ENCODE measurements at regions not wholly inside any gene's neighbourhood (a gene's known extent, or its start where the extent isn't known, plus 50 kb on each side); places are given as distances from the start of the nearest gene placed in this dataset.

- TF ChIP-seq POLR2A (IDR thresholded peaks at IDR 0.05) (no peak), CTCF (IDR thresholded peaks at IDR 0.05) (no peak)
- no peak overlapping the region for H3K4me3 ChIP-seq (ENCODE audit: low read depth, poor library complexity, severe bottlenecking)
- 50 to 63% methylated on average over 4 of the region's 4 CpGs for WGBS, 2 donors
- DNase-seq (ENCODE audit: low spot score in 2 of 2) = no peak
- intact Hi-C loops (cut with DNase I; ENCODE audit: low total_unique reads) = no loop called here
Observed at GRCh38 chr5:89968958-89969381, 440.6 kb downstream of the CETN3 start.

- no peak overlapping the region for H3K4me3 ChIP-seq (ENCODE audit: low read depth, poor library complexity, severe bottlenecking)
- TF ChIP-seq CTCF (IDR thresholded peaks at IDR 0.05) (no peak), POLR2A (IDR thresholded peaks at IDR 0.05) (no peak)
- DNase-seq (ENCODE audit: low spot score in 2 of 2) = no peak
- intact Hi-C loops (cut with DNase I; ENCODE audit: low total_unique reads) = no loop called here
- WGBS, 2 donors = 53 to 68% methylated on average over 1 of the region's 1 CpG
Observed at GRCh38 chr5:89967771-89968444, 441.6 kb downstream of the CETN3 start.

- WGBS, 2 donors = 59 to 87% methylated on average over 1 of the region's 1 CpG
- intact Hi-C loops (cut with DNase I; ENCODE audit: low total_unique reads) = no loop called here
- no peak overlapping the region for H3K4me3 ChIP-seq (ENCODE audit: low read depth, poor library complexity, severe bottlenecking)
- TF ChIP-seq CTCF (IDR thresholded peaks at IDR 0.05) (no peak), POLR2A (IDR thresholded peaks at IDR 0.05) (no peak)
- no peak for DNase-seq (ENCODE audit: low spot score in 2 of 2)
Observed at GRCh38 chr5:89956838-89957237, 452.7 kb downstream of the CETN3 start.

GRCh38 chr5:89954916-89955315 is 454.6 kb downstream of the CETN3 start:
- 80 to 82% methylated on average over 4 of the region's 4 CpGs for WGBS, 2 donors
- intact Hi-C loops (cut with DNase I; ENCODE audit: low total_unique reads) = no loop called here
- no peak for TF ChIP-seq CTCF (IDR thresholded peaks at IDR 0.05)
- no peak for TF ChIP-seq POLR2A (IDR thresholded peaks at IDR 0.05)
- no peak for DNase-seq (ENCODE audit: low spot score in 2 of 2)
- no peak overlapping the region for H3K4me3 ChIP-seq (ENCODE audit: low read depth, poor library complexity, severe bottlenecking)

- intact Hi-C loops (cut with DNase I; ENCODE audit: low total_unique reads) = no loop called here
- no peak for DNase-seq (ENCODE audit: low spot score in 2 of 2)
- TF ChIP-seq CTCF (IDR thresholded peaks at IDR 0.05) = no peak
- TF ChIP-seq POLR2A (IDR thresholded peaks at IDR 0.05) = no peak
- 68 to 72% methylated on average over 2 of the region's 2 CpGs for WGBS, 2 donors
- H3K4me3 ChIP-seq (ENCODE audit: low read depth, poor library complexity, severe bottlenecking) = no peak overlapping the region
Observed at GRCh38 chr5:89951876-89952275, 457.7 kb downstream of the CETN3 start.

GRCh38 chr5:89950234-89950633 is 459.3 kb downstream of the CETN3 start:
- no peak for TF ChIP-seq POLR2A (IDR thresholded peaks at IDR 0.05)
- TF ChIP-seq CTCF (IDR thresholded peaks at IDR 0.05) = no peak

More at GRCh38 chr5:89950234-89950633, 459.3 kb downstream of the CETN3 start:
- 81 to 86% methylated on average over 1 of the region's 1 CpG for WGBS, 2 donors
- DNase-seq (ENCODE audit: low spot score in 2 of 2) = no peak
- intact Hi-C loops (cut with DNase I; ENCODE audit: low total_unique reads) = no loop called here
- no peak overlapping the region for H3K4me3 ChIP-seq (ENCODE audit: low read depth, poor library complexity, severe bottlenecking)
